ENCODE measurements at regions not wholly inside any gene's neighbourhood (a gene's known extent, or its start where the extent isn't known, plus 50 kb on each side); places are given as distances from the start of the nearest gene placed in this dataset.

- DNase-seq (ENCODE audit: extremely low read depth, insufficient read length): no peak
Measured at GRCh38 chr21:31403596-31404333, 59.7 kb upstream of the TIAM1 start.

GRCh38 chr21:31399591-31399990, 55.5 kb upstream of the TIAM1 start:
- TF ChIP-seq CTCF (IDR thresholded peaks at IDR 0.05; ENCODE audit: insufficient read depth, low read length, poor library complexity, severe bottlenecking): no peak
- Histone ChIP-seq H3K27me3 (replicated peaks; ENCODE audit: control insufficient read depth, insufficient read depth, low read length) (no peaks in the 10 kb centered on the region), H3K36me3 (ENCODE audit: control insufficient read depth, insufficient read depth, low read length) (no peaks in the 10 kb centered on the region), H3K4me3 (replicated peaks; ENCODE audit: low read depth, low read length) (no peak overlapping the region)
- DNase-seq (ENCODE audit: extremely low read depth, insufficient read length): no peak

More at GRCh38 chr21:31403596-31404333, 59.7 kb upstream of the TIAM1 start:
- TF ChIP-seq CTCF (IDR thresholded peaks at IDR 0.05; ENCODE audit: insufficient read depth, low read length, poor library complexity, severe bottlenecking): no peak
- Histone ChIP-seq H3K36me3 (ENCODE audit: control insufficient read depth, insufficient read depth, low read length) (no peaks in the 10 kb centered on the region), H3K4me3 (replicated peaks; ENCODE audit: low read depth, low read length) (no peak overlapping the region), H3K27me3 (replicated peaks; ENCODE audit: control insufficient read depth, insufficient read depth, low read length) (no peaks in the 10 kb centered on the region; the same call in 1 of the 2 replicates)

- Histone ChIP-seq H3K27me3 (replicated peaks; ENCODE audit: control insufficient read depth, insufficient read depth, low read length) (no peaks in the 10 kb centered on the region), H3K36me3 (ENCODE audit: control insufficient read depth, insufficient read depth, low read length) (no peaks in the 10 kb centered on the region), H3K4me3 (replicated peaks; ENCODE audit: low read depth, low read length) (no peak overlapping the region)
- no peak for TF ChIP-seq CTCF (IDR thresholded peaks at IDR 0.05; ENCODE audit: insufficient read depth, low read length, poor library complexity, severe bottlenecking)
- DNase-seq (ENCODE audit: extremely low read depth, insufficient read length): no peak
Measured at GRCh38 chr21:31398574-31398973, 54.5 kb upstream of the TIAM1 start.

- Histone ChIP-seq H3K4me3 (replicated peaks; ENCODE audit: low read depth, low read length) (no peak overlapping the region), H3K36me3 (ENCODE audit: control insufficient read depth, insufficient read depth, low read length) (no peaks in the 10 kb centered on the region), H3K27me3 (replicated peaks; ENCODE audit: control insufficient read depth, insufficient read depth, low read length) (no peaks in the 10 kb centered on the region)
- TF ChIP-seq CTCF (IDR thresholded peaks at IDR 0.05; ENCODE audit: insufficient read depth, low read length, poor library complexity, severe bottlenecking): no peak
- DNase-seq (ENCODE audit: extremely low read depth, insufficient read length): no peak
Measured at GRCh38 chr21:31397939-31398338, 53.9 kb upstream of the TIAM1 start.

- Histone ChIP-seq H3K36me3 (ENCODE audit: control insufficient read depth, insufficient read depth, low read length) (no peaks in the 10 kb centered on the region), H3K4me3 (replicated peaks; ENCODE audit: low read depth, low read length) (no peak overlapping the region), H3K27me3 (replicated peaks; ENCODE audit: control insufficient read depth, insufficient read depth, low read length) (no peaks in the 10 kb centered on the region)
- DNase-seq (ENCODE audit: extremely low read depth, insufficient read length): no peak
- TF ChIP-seq CTCF (IDR thresholded peaks at IDR 0.05; ENCODE audit: insufficient read depth, low read length, poor library complexity, severe bottlenecking): no peak
Measured at GRCh38 chr21:31397515-31397926, 53.5 kb upstream of the TIAM1 start.

Measured in GM06990 (cell line).